PC-9 (cell line): ENCODE measurements at regions not wholly inside any gene's neighbourhood (a gene's known extent, or its start where the extent isn't known, plus 50 kb on each side); places are given as distances from the start of the nearest gene placed in this dataset.
A peak's percentile ranks its signal among the peaks of the same experiment; 100 is the strongest.

ENCODE experiments used
- BruUV-seq: library from RNA; stranded (reverse); fragments of 400-500 nt; replicated peaks from 2 replicates; lab custom pipeline; 2021; lab: Mats Ljungman, UMichigan
- CTCF ChIA-PET: fragments of 300-600 bp; sonication (Branson Sonifier 250); formaldehyde crosslinking; loops from one replicate; lab custom pipeline; 2022; ENCODE audit warnings: antibody characterized with exemption; lab: Charles Lee
- POLR2A ChIA-PET: fragments of 300-600 bp; sonication (Branson Sonifier 250); formaldehyde crosslinking; loops from one replicate; lab custom pipeline; 2022; ENCODE audit warnings: antibody characterized with exemption; ENCODE audit not compliant: unreplicated experiment; lab: Charles Lee
- DNase-seq, 2 experiments: peaks; one replicate each; pipeline versions ENCODE4 v3.0.0 to v3.0.0-alpha.2; 2015 to 2022; ENCODE audit warnings: mixed read lengths in 1 of 2
- H2AFZ ChIP-seq: fragments of 200-600 bp; sonication (generic); 2 replicates; pipeline ENCODE4 v1.8.1; 2017; ENCODE audit warnings: antibody characterized with exemption
- H3F3A ChIP-seq: fragments of 200-600 bp; sonication (generic); 2 replicates; pipeline ENCODE4 v1.8.1; 2017; ENCODE audit warnings: antibody characterized with exemption, mild to moderate bottlenecking, low read depth; ENCODE audit not compliant: insufficient read depth
- H3K27ac ChIP-seq: fragments of 200-600 bp; sonication (generic); 2 replicates; pipeline ENCODE4 v1.6.1; 2016; ENCODE audit warnings: mixed run types
- H3K27me3 ChIP-seq: fragments of 200-600 bp; sonication (generic); 2 replicates; pipeline ENCODE4 v1.6.1; 2016; ENCODE audit warnings: low read depth, mixed run types; ENCODE audit not compliant: insufficient read depth
- H3K36me3 ChIP-seq: fragments of 200-600 bp; sonication (generic); 2 replicates; pipeline ENCODE4 v1.6.1; 2016; ENCODE audit warnings: low read depth, mixed run types
- H3K4me1 ChIP-seq: fragments of 200-600 bp; sonication (generic); replicated peaks from 2 replicates; pipeline ENCODE4 v1.6.1; 2016; ENCODE audit warnings: mixed run types; ENCODE audit not compliant: insufficient read depth
- H3K4me2 ChIP-seq: fragments of 200-600 bp; sonication (generic); 2 replicates; pipeline ENCODE4 v1.6.1; 2017; ENCODE audit warnings: mixed run types
- H3K4me3 ChIP-seq: fragments of 200-600 bp; sonication (generic); 2 replicates; pipeline ENCODE4 v1.6.1; 2016; ENCODE audit warnings: mixed run types
- H3K79me2 ChIP-seq: fragments of 200-600 bp; sonication (generic); 2 replicates; pipeline ENCODE4 v1.6.1; 2017; ENCODE audit warnings: low read depth, mixed run types
- H3K9me2 ChIP-seq: fragments of 200-600 bp; sonication (generic); 2 replicates; pipeline ENCODE4 v1.8.1; 2017; ENCODE audit warnings: mild to moderate bottlenecking; ENCODE audit not compliant: insufficient read depth
- H3K9me3 ChIP-seq: fragments of 200-600 bp; sonication (generic); 2 replicates; pipeline ENCODE4 v1.8.1; 2016; ENCODE audit warnings: low read depth; ENCODE audit not compliant: insufficient read depth
- H4K20me1 ChIP-seq: fragments of 200-600 bp; sonication (generic); 2 replicates; pipeline ENCODE4 v1.8.1; 2017; ENCODE audit not compliant: insufficient read depth
- CTCF ChIP-seq: fragments of 200-600 bp; sonication (generic); conservative IDR thresholded peaks from 2 replicates; pipeline ENCODE4 v1.6.1; 2017; ENCODE audit warnings: mixed run types, antibody characterized with exemption, mild to moderate bottlenecking, moderate library complexity
- EZH2 ChIP-seq: fragments of 200-600 bp; sonication (generic); IDR thresholded peaks from 2 replicates; pipeline ENCODE4 v1.8.0; 2017; ENCODE audit warnings: antibody characterized with exemption, low read depth
- intact Hi-C: fragments of 100-400 bp; cut with micrococcal nuclease; formaldehyde crosslinking; loops from one replicate; pipeline ENCODE4 v1.10.0; 2022; ENCODE audit not compliant: unreplicated experiment

DNA sequence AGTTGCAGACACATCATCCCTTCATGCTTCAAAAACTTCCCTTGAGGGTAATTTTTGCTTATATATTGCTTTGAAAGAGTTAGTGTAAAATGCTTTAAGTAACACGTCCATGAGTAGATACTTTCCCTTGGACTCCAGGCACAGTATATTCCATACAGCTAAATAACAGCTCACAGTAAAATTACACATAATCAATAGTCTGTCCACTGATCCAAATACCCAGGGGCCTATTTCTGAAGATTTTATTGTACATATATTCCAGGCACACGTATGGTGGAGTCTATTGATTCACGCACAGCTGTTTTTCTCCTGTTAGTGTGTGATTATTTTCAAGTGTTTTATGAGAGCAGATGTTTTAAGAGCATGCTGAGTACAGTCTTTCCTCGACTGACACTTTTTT lies 223.7 kb upstream of the GRAMD2B start:
- no peaks in the 10 kb centered on the region for H4K20me1 ChIP-seq
- no peak for DNase-seq
- no peaks in the 10 kb centered on the region for H3K9me2 ChIP-seq
- POLR2A ChIA-PET, result no interaction called here
- no peaks in the 10 kb centered on the region for H3K36me3 ChIP-seq
- H3K4me2 ChIP-seq, result no peak overlapping the region
- TF ChIP-seq CTCF, result no peak
- no peak for TF ChIP-seq EZH2
- H2AFZ ChIP-seq, result no peak overlapping the region
- H3K27ac ChIP-seq, result no peak overlapping the region
- no peaks in the 10 kb centered on the region for H3K4me1 ChIP-seq
- CTCF ChIA-PET, result no interaction called here
- H3K9me3 ChIP-seq, result no peaks in the 10 kb centered on the region
- BruUV-seq, result no TSS peak
- no peak overlapping the region for H3K4me3 ChIP-seq
- intact Hi-C loops, result no loop called here
- no peaks in the 10 kb centered on the region for H3F3A ChIP-seq
- H3K79me2 ChIP-seq, result no peaks in the 10 kb centered on the region
- no peaks in the 10 kb centered on the region for H3K27me3 ChIP-seq

DNA sequence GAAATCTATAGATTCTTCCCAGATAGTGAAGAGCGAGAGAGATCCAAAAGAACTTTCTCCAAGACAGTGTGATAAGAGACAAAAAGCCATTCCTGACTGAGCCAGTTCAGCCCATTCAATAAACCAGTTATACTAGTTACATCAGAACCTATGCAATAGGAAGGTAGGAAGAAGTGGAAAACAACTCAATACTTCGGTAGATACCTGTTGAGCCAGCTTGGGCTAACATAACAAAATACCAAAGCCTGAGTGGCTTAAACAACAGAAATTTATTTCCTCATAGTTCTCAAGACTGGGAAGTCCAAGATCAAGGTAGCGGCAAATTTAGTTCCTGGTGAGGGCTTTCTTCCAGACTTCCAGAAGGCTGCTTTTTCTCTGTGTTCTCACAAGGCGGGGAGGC lies 214.5 kb upstream of the GRAMD2B start:
- Histone ChIP-seq H2AFZ (no peak overlapping the region), H4K20me1 (no peaks in the 10 kb centered on the region), H3K27ac (no peak overlapping the region), H3K9me2 (no peaks in the 10 kb centered on the region), H3F3A (no peaks in the 10 kb centered on the region), H3K4me1 (no peaks in the 10 kb centered on the region), H3K4me2 (no peak overlapping the region), H3K36me3 (no peaks in the 10 kb centered on the region), H3K79me2 (no peaks in the 10 kb centered on the region), H3K9me3 (no peaks in the 10 kb centered on the region), H3K4me3 (no peak overlapping the region), H3K27me3 (no peaks in the 10 kb centered on the region)
- no TSS peak for BruUV-seq
- no peak for TF ChIP-seq CTCF
- no peak for TF ChIP-seq EZH2
- CTCF ChIA-PET, result no interaction called here
- POLR2A ChIA-PET, result no interaction called here
- intact Hi-C loops, result no loop called here
- peak in 1 of 2 experiments; percentile 34 for DNase-seq

- no peaks in the 10 kb centered on the region for H3K9me2 ChIP-seq
- DNase-seq, result no peak
- no peaks in the 10 kb centered on the region for H3K79me2 ChIP-seq
- no peaks in the 10 kb centered on the region for H3F3A ChIP-seq
- TF ChIP-seq EZH2 (no peak), CTCF (no peak)
- no peaks in the 10 kb centered on the region for H3K4me1 ChIP-seq
- intact Hi-C loops, result no loop called here
- CTCF ChIA-PET, result no interaction called here
- no peaks in the 10 kb centered on the region for H4K20me1 ChIP-seq
- H3K36me3 ChIP-seq, result no peaks in the 10 kb centered on the region
- H3K9me3 ChIP-seq, result no peaks in the 10 kb centered on the region
- H3K27me3 ChIP-seq, result no peaks in the 10 kb centered on the region
- POLR2A ChIA-PET, result no interaction called here
- H2AFZ ChIP-seq, result no peak overlapping the region
- no peak overlapping the region for H3K4me3 ChIP-seq
- no TSS peak for BruUV-seq
- H3K27ac ChIP-seq, result no peak overlapping the region
- H3K4me2 ChIP-seq, result no peak overlapping the region
These were observed 212.3 kb upstream of the GRAMD2B start for GRCh38 chr5:126210955-126211354.
